HepG2 (cell line): ENCODE measurements at regions not wholly inside any gene's neighbourhood (a gene's known extent, or its start where the extent isn't known, plus 50 kb on each side); places are given as distances from the start of the nearest gene placed in this dataset.
A peak's percentile ranks its signal among the peaks of the same experiment; 100 is the strongest.

ENCODE experiments used
- AHR ChIP-seq: IDR thresholded peaks from 2 replicates; pipeline ENCODE4 v1.6.1; 2018; ENCODE audit warnings: missing genetic modification reagents, missing compliant biosample characterization
- GZF1 ChIP-seq: sonication (generic); formaldehyde crosslinking; IDR thresholded peaks from 2 replicates; pipeline ENCODE4 v1.5.1; 2020; ENCODE audit warnings: mild to moderate bottlenecking, missing genetic modification reagents
- HDAC2 ChIP-seq: sonication (generic); formaldehyde crosslinking; IDR thresholded peaks from 2 replicates; pipeline ENCODE4 v1.4.0; 2020; ENCODE audit warnings: missing genetic modification reagents
- IKZF5 ChIP-seq: IDR thresholded peaks from 2 replicates; pipeline ENCODE4 v1.6.1; 2018; ENCODE audit warnings: missing genetic modification reagents, mild to moderate bottlenecking, missing compliant biosample characterization
- KAT8 ChIP-seq: IDR thresholded peaks from 2 replicates; pipeline ENCODE4 v1.6.1; 2016; ENCODE audit warnings: missing genetic modification reagents, missing compliant biosample characterization
- KDM1A ChIP-seq: IDR thresholded peaks from 2 replicates; pipeline ENCODE4 v1.6.1; 2016; ENCODE audit warnings: missing compliant biosample characterization
- MYNN ChIP-seq: sonication (generic); formaldehyde crosslinking; IDR thresholded peaks from 2 replicates; pipeline ENCODE4 v1.4.0; 2020; ENCODE audit warnings: mild to moderate bottlenecking, low read depth, missing genetic modification reagents
- PRPF4 ChIP-seq: fragments of 200-400 bp; formaldehyde crosslinking; IDR thresholded peaks from 2 replicates; pipeline ENCODE4 v1.6.1; 2016; ENCODE audit warnings: low read length, low read depth; ENCODE audit not compliant: poor library complexity, severe bottlenecking
- RCOR2 ChIP-seq: IDR thresholded peaks from 2 replicates; pipeline ENCODE4 v1.6.1; 2016; ENCODE audit warnings: missing biosample characterization, missing genetic modification reagents
- SP1 ChIP-seq, 2 experiments: fragments of 450-650 bp in 1 of 2; sonication (generic) in 1 of 2; formaldehyde crosslinking in 1 of 2; IDR thresholded peaks; 2 replicates each; pipeline versions ENCODE4 v1.4.0 to v1.6.1; 2016 to 2020; ENCODE audit warnings: missing genetic modification reagents in 1 of 2
- ZFY ChIP-seq: sonication (generic); formaldehyde crosslinking; IDR thresholded peaks from 2 replicates; pipeline ENCODE4 v1.4.0; 2020; ENCODE audit warnings: missing genetic modification reagents
- ZNF337 ChIP-seq: sonication (generic); formaldehyde crosslinking; IDR thresholded peaks from 2 replicates; pipeline ENCODE4 v1.5.1; 2020; ENCODE audit warnings: missing genetic modification reagents, low read depth, mild to moderate bottlenecking, borderline replicate concordance
- ZNF503 ChIP-seq: sonication (generic); formaldehyde crosslinking; IDR thresholded peaks from 2 replicates; pipeline ENCODE4 v1.4.0; 2020; ENCODE audit warnings: missing genetic modification reagents
- ZNF557 ChIP-seq: sonication (generic); formaldehyde crosslinking; IDR thresholded peaks from 2 replicates; pipeline ENCODE4 v1.4.0; 2020; ENCODE audit warnings: missing genetic modification reagents
- ZNF570 ChIP-seq: sonication (generic); formaldehyde crosslinking; IDR thresholded peaks from 2 replicates; pipeline ENCODE4 v1.4.0; 2020; ENCODE audit warnings: mild to moderate bottlenecking, missing genetic modification reagents, borderline replicate concordance
- ZNF772 ChIP-seq: sonication (generic); formaldehyde crosslinking; IDR thresholded peaks from 2 replicates; pipeline ENCODE4 v1.5.0; 2020; ENCODE audit warnings: mild to moderate bottlenecking, missing genetic modification reagents
- ZNF883 ChIP-seq: sonication (generic); formaldehyde crosslinking; IDR thresholded peaks from 2 replicates; pipeline ENCODE4 v1.5.1; 2020; ENCODE audit warnings: mild to moderate bottlenecking, missing genetic modification reagents; ENCODE audit errors: not compliant biosample characterization
- ZSCAN21 ChIP-seq: sonication (generic); formaldehyde crosslinking; IDR thresholded peaks from 2 replicates; pipeline ENCODE4 v1.8.0; 2022; ENCODE audit warnings: mild to moderate bottlenecking, missing genetic modification reagents, moderate library complexity, borderline replicate concordance
- TF ChIP-seq, protein P1 (sequence below): sonication (generic); formaldehyde crosslinking; IDR thresholded peaks from 2 replicates; pipeline ENCODE4 v1.4.0; 2020; ENCODE audit warnings: missing genetic modification reagents, mild to moderate bottlenecking, borderline replicate concordance
- TF ChIP-seq, protein P2 (sequence below): sonication (generic); formaldehyde crosslinking; IDR thresholded peaks from 2 replicates; pipeline ENCODE4 v1.4.0; 2020; ENCODE audit warnings: missing genetic modification reagents

DNA sequence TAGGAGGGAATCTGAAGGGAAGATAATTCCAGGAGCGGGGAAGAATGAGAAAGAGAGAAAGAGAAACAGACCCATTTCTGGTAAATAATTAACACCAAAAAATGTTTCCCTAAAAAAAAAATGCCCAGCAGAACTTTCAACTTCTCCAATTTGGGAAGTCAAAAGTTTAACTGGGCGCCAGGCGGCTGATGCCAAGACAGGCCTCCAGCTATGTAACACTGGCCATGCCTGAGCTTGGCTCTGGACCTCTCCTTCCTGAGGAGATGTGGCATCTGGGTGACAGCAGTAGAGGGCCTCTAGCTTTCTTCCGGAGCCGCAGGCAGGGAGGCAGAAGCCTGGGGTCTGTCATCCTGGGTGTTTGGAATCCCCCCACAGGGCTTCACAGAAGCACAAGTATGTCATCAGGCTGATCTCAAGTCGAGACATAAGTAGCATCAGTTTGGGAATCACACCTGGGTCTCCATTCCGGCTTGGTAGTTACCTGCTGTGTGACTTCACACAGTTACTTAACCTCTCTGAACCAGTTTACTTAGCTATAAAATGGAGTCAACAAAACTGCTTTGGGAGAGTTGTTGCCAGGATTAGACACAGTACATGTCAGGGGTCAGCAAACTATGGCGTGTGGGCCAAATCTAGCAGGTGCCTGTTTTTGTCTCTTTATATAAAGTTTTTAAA lies 50.5 kb upstream of the TCF7L2 start (continued):
- no peak for TF ChIP-seq SP1 (IDR thresholded peaks at IDR 0.05)
- TF ChIP-seq SP1 (CRISPR knock-in tag; IDR thresholded peaks at IDR 0.05): no peak
- TF ChIP-seq ZSCAN21 (CRISPR knock-in tag): no peak
- 0 out of 2 replicates have a peak, but pooled peaks have one; percentile 33 for TF ChIP-seq IKZF5 (CRISPR knock-in tag)
- TF ChIP-seq KAT8: no peak
- no peak for TF ChIP-seq MYNN (CRISPR knock-in tag)
- TF ChIP-seq ZNF337 (CRISPR knock-in tag): 0 out of 2 replicates have a peak, but pooled peaks have one; percentile 10
- no peak for TF ChIP-seq ZNF883
- peak; percentile 40; the same call in 1 of the 2 replicates for TF ChIP-seq RCOR2
- TF ChIP-seq, protein P1, sequence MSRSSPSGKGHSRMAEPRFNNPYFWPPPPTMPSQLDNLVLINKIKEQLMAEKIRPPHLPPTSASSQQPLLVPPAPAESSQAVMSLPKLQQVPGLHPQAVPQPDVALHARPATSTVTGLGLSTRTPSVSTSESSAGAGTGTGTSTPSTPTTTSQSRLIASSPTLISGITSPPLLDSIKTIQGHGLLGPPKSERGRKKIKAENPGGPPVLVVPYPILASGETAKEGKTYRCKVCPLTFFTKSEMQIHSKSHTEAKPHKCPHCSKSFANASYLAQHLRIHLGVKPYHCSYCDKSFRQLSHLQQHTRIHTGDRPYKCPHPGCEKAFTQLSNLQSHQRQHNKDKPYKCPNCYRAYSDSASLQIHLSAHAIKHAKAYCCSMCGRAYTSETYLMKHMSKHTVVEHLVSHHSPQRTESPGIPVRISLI (CRISPR knock-in tag): peak; percentile 54; the same call in 1 of the 2 replicates
- no peak for TF ChIP-seq ZNF772
- no peak for TF ChIP-seq GZF1 (CRISPR knock-in tag)
- TF ChIP-seq ZFY: peak; percentile 9; the same call in 1 of the 2 replicates
- TF ChIP-seq AHR: no peak
- no peak for TF ChIP-seq ZNF503 (CRISPR knock-in tag)
- no peak for TF ChIP-seq PRPF4
- TF ChIP-seq ZNF557 (CRISPR knock-in tag): no peak
- TF ChIP-seq HDAC2: 0 out of 2 replicates have a peak, but pooled peaks have one; percentile 5
- TF ChIP-seq, protein P2, sequence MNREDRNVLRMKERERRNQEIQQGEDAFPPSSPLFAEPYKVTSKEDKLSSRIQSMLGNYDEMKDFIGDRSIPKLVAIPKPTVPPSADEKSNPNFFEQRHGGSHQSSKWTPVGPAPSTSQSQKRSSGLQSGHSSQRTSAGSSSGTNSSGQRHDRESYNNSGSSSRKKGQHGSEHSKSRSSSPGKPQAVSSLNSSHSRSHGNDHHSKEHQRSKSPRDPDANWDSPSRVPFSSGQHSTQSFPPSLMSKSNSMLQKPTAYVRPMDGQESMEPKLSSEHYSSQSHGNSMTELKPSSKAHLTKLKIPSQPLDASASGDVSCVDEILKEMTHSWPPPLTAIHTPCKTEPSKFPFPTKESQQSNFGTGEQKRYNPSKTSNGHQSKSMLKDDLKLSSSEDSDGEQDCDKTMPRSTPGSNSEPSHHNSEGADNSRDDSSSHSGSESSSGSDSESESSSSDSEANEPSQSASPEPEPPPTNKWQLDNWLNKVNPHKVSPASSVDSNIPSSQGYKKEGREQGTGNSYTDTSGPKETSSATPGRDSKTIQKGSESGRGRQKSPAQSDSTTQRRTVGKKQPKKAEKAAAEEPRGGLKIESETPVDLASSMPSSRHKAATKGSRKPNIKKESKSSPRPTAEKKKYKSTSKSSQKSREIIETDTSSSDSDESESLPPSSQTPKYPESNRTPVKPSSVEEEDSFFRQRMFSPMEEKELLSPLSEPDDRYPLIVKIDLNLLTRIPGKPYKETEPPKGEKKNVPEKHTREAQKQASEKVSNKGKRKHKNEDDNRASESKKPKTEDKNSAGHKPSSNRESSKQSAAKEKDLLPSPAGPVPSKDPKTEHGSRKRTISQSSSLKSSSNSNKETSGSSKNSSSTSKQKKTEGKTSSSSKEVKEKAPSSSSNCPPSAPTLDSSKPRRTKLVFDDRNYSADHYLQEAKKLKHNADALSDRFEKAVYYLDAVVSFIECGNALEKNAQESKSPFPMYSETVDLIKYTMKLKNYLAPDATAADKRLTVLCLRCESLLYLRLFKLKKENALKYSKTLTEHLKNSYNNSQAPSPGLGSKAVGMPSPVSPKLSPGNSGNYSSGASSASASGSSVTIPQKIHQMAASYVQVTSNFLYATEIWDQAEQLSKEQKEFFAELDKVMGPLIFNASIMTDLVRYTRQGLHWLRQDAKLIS (CRISPR knock-in tag): no peak
- TF ChIP-seq KDM1A: peak; percentile 76
- TF ChIP-seq ZNF570: no peak
